Breast epithelium (tissue), 4 donors: ENCODE measurements at regions not wholly inside any gene's neighbourhood (a gene's known extent, or its start where the extent isn't known, plus 50 kb on each side); places are given as distances from the start of the nearest gene placed in this dataset.
"Not testable (repeated sequence)": the region's sequence is repeated elsewhere in the genome, so short reads cannot be mapped to it uniquely, and the experiment has no call there.

Experiments
- DNase-seq, 2 donors: peaks; one replicate each; pipeline ENCODE4 v3.0.0-alpha.2; 2019; ENCODE audit warnings: low spot score in 2 of 2
- H3K27ac ChIP-seq, 2 donors: fragments of 200-600 bp; sonication (generic) in 1 of 2; one replicate each; pipeline ENCODE4 v1.5.1; 2016 to 2019; ENCODE audit warnings: mild to moderate bottlenecking in 1 of 2
- H3K27me3 ChIP-seq, 2 donors: fragments of 200-600 bp; sonication (generic) in 1 of 2; one replicate each; pipeline versions ENCODE4 v1.5.1 to v1.6.0; 2017 to 2019; ENCODE audit warnings: control low read depth in 1 of 2, mild to moderate bottlenecking in 1 of 2
- H3K36me3 ChIP-seq: fragments of 200-600 bp; one replicate; pipeline ENCODE4 v1.5.1; 2019
- H3K4me1 ChIP-seq, 2 donors: fragments of 200-600 bp; sonication (generic); one replicate each; pipeline ENCODE4 v1.5.1; 2016 to 2019; ENCODE audit warnings: control low read depth in 1 of 2
- H3K4me3 ChIP-seq, 3 donors: fragments of 200-600 bp; sonication (generic); 1 replicate in 2 of 3; 2 replicates in 1 of 3; pipeline ENCODE4 v1.5.1; 2016 to 2019; ENCODE audit warnings: mild to moderate bottlenecking in 3 of 3, moderate library complexity in 2 of 3
- H3K9me3 ChIP-seq, 2 donors: fragments of 200-600 bp; sonication (generic) in 1 of 2; one replicate each; pipeline ENCODE4 v1.5.1; 2016 to 2019; ENCODE audit warnings: control low read depth in 1 of 2
- POLR2A ChIP-seq: fragments of 450-650 bp; IDR thresholded peaks from one replicate; pipeline ENCODE4 v1.6.1; 2016; ENCODE audit warnings: antibody characterized with exemption, mild to moderate bottlenecking, moderate library complexity
- POLR2AphosphoS5 ChIP-seq, 3 donors: sonication (generic); formaldehyde crosslinking; IDR thresholded peaks; one replicate each; pipeline ENCODE4 v1.6.1; 2017; ENCODE audit warnings: antibody characterized with exemption in 3 of 3
- intact Hi-C: fragments of 100-400 bp; cut with DNase I; formaldehyde crosslinking; loops from one replicate; pipeline ENCODE4 v1.15.1; 2023; ENCODE audit warnings: low total_unique reads
- TF ChIP-seq, protein P1 (sequence below), 3 donors: fragments of 450-650 bp; IDR thresholded peaks; one replicate each; pipeline ENCODE4 v1.5.1; 2016 to 2017; ENCODE audit warnings: antibody characterized with exemption in 3 of 3, mild to moderate bottlenecking in 3 of 3, moderate library complexity in 3 of 3

DNA sequence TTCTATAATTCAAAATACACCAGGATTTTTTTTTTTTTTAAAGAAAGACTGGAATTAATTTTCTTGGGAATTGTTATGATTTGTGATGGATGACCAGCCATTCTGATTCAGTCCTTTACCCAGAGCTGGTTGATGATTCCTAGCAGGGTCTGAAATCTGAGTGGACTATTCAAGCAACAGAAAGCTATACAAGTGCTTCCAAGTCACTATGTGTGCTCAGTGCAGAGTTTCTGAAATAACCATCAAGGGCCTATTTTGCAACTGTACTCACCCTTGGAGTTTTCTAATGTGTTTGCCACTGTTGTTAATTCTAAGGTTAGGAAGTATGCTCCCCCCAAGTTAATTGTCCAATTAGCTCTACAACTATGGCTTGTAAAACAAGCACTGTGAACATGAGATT lies 137.7 kb upstream of the RAPGEF2 start:
- H3K4me1 ChIP-seq, result no peaks in the 10 kb centered on the region
- no peak for DNase-seq
- H3K9me3 ChIP-seq, result no peaks in the 10 kb centered on the region
- intact Hi-C loops, result no loop called here
- no peaks in the 10 kb centered on the region for H3K36me3 ChIP-seq
- no peaks in the 10 kb centered on the region for H3K27me3 ChIP-seq
- TF ChIP-seq, protein P1, sequence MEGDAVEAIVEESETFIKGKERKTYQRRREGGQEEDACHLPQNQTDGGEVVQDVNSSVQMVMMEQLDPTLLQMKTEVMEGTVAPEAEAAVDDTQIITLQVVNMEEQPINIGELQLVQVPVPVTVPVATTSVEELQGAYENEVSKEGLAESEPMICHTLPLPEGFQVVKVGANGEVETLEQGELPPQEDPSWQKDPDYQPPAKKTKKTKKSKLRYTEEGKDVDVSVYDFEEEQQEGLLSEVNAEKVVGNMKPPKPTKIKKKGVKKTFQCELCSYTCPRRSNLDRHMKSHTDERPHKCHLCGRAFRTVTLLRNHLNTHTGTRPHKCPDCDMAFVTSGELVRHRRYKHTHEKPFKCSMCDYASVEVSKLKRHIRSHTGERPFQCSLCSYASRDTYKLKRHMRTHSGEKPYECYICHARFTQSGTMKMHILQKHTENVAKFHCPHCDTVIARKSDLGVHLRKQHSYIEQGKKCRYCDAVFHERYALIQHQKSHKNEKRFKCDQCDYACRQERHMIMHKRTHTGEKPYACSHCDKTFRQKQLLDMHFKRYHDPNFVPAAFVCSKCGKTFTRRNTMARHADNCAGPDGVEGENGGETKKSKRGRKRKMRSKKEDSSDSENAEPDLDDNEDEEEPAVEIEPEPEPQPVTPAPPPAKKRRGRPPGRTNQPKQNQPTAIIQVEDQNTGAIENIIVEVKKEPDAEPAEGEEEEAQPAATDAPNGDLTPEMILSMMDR (IDR thresholded peaks at IDR 0.05), result no peak
- no peak for TF ChIP-seq POLR2AphosphoS5 (IDR thresholded peaks at IDR 0.05)
- TF ChIP-seq POLR2A, result no peak
- H3K27ac ChIP-seq, result no peak overlapping the region
- no peak overlapping the region for H3K4me3 ChIP-seq

DNA sequence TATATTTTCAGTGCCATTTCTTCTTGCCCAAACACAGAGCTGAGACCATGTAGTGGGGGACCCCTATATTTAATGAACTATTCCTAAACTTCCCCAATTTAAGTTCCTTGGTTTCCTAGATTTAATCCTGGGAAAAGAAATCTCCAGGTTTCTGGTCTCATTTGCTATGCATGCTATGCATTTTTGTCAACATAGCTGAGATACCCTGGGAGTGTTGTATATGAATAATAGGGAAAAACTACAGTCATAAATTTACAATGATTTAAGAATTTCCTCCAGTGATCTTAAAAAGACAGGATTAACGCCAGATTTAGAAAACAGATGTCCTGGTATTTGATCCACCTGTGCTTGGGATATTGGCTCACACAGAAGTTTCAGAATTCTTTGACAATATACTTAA lies 136.8 kb upstream of the RAPGEF2 start:
- Histone ChIP-seq H3K27ac (no peak overlapping the region), H3K4me1 (no peaks in the 10 kb centered on the region), H3K4me3 (no peak overlapping the region), H3K27me3 (no peaks in the 10 kb centered on the region), H3K9me3 (no peaks in the 10 kb centered on the region), H3K36me3 (no peaks in the 10 kb centered on the region)
- no peak for DNase-seq
- intact Hi-C loops, result no loop called here
- TF ChIP-seq, protein P1 (IDR thresholded peaks at IDR 0.05), result no peak
- TF ChIP-seq POLR2A, result no peak
- TF ChIP-seq POLR2AphosphoS5 (IDR thresholded peaks at IDR 0.05), result no peak

DNA sequence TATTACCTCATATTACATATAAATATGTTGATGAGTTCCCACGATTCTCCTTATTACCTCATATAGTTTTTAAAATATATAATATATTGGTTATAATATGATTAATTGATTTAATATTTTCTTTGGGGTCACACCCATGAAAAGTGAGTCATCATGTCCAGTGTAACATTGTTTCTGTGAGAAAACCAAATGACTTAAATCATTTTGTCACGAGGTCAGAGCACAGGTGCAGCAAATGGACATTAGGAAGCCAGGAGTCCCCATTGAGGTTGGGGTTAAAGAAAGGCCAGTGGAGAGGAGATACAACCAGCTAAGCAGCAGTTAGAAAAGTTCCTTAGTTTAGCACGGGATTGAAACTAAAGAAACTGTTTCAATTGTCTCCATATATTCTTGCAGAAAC lies 133.9 kb upstream of the RAPGEF2 start:
- TF ChIP-seq, protein P1 (IDR thresholded peaks at IDR 0.05), result no peak
- TF ChIP-seq POLR2AphosphoS5 (IDR thresholded peaks at IDR 0.05) (no peak), POLR2A (no peak)
- no peak for DNase-seq
- H3K36me3 ChIP-seq, result no peaks in the 10 kb centered on the region
- no peaks in the 10 kb centered on the region for H3K9me3 ChIP-seq
- intact Hi-C loops, result no loop called here
- no peak overlapping the region for H3K27ac ChIP-seq
- H3K4me1 ChIP-seq, result no peaks in the 10 kb centered on the region
- no peaks in the 10 kb centered on the region for H3K27me3 ChIP-seq
- H3K4me3 ChIP-seq, result no peak overlapping the region

DNA sequence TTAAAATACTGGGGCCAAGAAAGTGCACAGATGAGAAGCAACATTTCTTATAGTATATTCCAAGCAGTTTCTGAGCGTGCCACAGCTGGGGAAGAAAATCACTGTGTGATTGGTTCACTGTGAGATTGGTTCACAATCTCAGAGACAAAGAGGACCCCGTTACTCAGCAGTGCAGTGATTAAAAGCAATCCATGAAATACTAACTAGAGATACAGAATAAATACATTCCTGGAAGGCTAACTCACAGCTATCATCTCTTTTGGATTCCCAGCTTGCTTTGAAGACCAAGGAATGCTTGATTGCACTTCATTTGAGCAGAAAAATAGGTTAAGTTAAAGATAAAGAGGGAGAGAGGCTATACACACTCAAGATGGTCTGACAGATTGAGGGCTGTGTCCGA lies 132.1 kb upstream of the RAPGEF2 start:
- H3K9me3 ChIP-seq, result no peaks in the 10 kb centered on the region
- no peaks in the 10 kb centered on the region for H3K36me3 ChIP-seq
- TF ChIP-seq, protein P1 (IDR thresholded peaks at IDR 0.05), result no peak
- no peak for TF ChIP-seq POLR2AphosphoS5 (IDR thresholded peaks at IDR 0.05)
- no peak for TF ChIP-seq POLR2A
- H3K27me3 ChIP-seq, result no peaks in the 10 kb centered on the region
- H3K27ac ChIP-seq, result no peak overlapping the region
- no peak for DNase-seq
- no peak overlapping the region for H3K4me3 ChIP-seq
- H3K4me1 ChIP-seq, result no peaks in the 10 kb centered on the region
- intact Hi-C loops, result no loop called here

DNA sequence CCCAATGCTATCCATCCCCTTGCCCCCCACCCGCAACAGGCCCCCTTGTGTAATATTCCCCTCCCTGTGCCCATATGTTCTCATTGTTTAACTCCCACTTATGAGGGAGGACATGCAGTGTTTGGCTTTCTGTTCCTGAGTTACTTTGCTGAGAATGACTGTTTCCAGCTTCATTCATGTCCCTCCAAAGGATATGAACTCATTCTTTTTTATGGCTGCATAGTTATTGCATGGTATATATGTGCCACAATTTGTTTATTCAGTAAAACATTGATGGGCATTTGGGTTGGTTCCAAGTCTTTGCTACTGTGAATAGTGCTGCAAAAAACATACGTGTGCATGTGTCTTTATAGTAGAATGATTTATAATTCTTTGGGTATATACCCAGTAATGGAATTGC lies 128.4 kb upstream of the RAPGEF2 start:
- H3K9me3 ChIP-seq, H3K27me3 ChIP-seq, H3K4me1 ChIP-seq, H3K27ac ChIP-seq, DNase-seq, intact Hi-C loops, H3K4me3 ChIP-seq, H3K36me3 ChIP-seq: not testable (repeated sequence)

DNA sequence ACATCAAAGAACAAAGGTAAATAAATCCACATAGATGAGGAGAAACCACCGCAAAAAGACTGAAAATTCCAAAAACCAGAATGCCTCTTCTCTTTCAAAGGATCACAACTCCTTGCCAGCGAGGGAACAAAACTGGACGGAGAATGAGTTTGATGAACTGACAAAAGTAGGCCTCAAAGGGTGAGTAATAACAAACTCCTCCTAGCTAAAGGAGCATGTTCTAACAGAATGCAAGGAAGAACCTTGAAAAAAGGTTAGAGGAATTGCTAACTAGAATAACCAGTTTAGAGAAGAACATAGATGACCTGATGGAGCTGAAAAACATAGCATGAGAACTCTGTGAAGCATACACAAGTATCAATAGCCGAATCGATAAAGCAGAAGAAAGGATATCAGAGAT lies 122.2 kb upstream of the RAPGEF2 start:
- intact Hi-C loops, H3K4me3 ChIP-seq, DNase-seq, H3K27me3 ChIP-seq, H3K4me1 ChIP-seq, H3K27ac ChIP-seq, H3K36me3 ChIP-seq, H3K9me3 ChIP-seq: not testable (repeated sequence)
